GM12878 (cell line): ENCODE measurements at regions not wholly inside any gene's neighbourhood (a gene's known extent, or its start where the extent isn't known, plus 50 kb on each side); places are given as distances from the start of the nearest gene placed in this dataset.

Experiments used
- ATAC-seq: fragments of 200-7000 bp; cut with Tn5 transposase; 3 replicates; pipeline ENCODE4 v1.9.1; 2020; ENCODE audit warnings: mild to moderate bottlenecking, moderate library complexity
- BruUV-seq: library from RNA; stranded (reverse); fragments of 400-500 nt; replicated peaks from 2 replicates; lab custom pipeline; 2021; lab: Mats Ljungman, UMichigan
- CTCF ChIA-PET: fragments of 300-600 bp; sonication (Branson Sonifier 250); formaldehyde crosslinking; extraction: SDS; loops from one replicate; lab custom pipeline; 2021; ENCODE audit warnings: inconsistent platforms; lab: Yijun Ruan, JAX
- POLR2A ChIA-PET: fragments of 350-600 bp; formaldehyde crosslinking; extraction: SDS; loops from one replicate; lab custom pipeline; 2021; ENCODE audit warnings: inconsistent platforms; lab: Charles Lee
- RAD21 ChIA-PET: fragments of 300-600 bp; sonication (Branson Sonifier 250); formaldehyde crosslinking; loops from one replicate; lab custom pipeline; 2023; ENCODE audit warnings: antibody characterized with exemption; ENCODE audit not compliant: unreplicated experiment; lab: Charles Lee
- SMC1A ChIA-PET: fragments of 300-600 bp; sonication (Branson Sonifier 250); formaldehyde crosslinking; loops from one replicate; lab custom pipeline; 2023; ENCODE audit not compliant: unreplicated experiment, uncharacterized antibody; lab: Charles Lee
- DNase-seq: peaks from one replicate; pipeline ENCODE4 v3.0.0-alpha.2; 2011; ENCODE audit warnings: low read depth, low spot score
- FAIRE-seq: peaks from 3 replicates; lab custom pipeline; 2011; peaks lifted over from hg19 to GRCh38; lab: Jason Lieb, UNC
- H2AFZ ChIP-seq: 2 replicates; pipeline ENCODE4 v1.6.0; 2011; ENCODE audit warnings: low read depth, low read length, control low read depth; ENCODE audit not compliant: control insufficient read depth
- H3K27ac ChIP-seq: 2 replicates; pipeline ENCODE4 v1.5.1; 2011; ENCODE audit warnings: control low read depth; ENCODE audit not compliant: control insufficient read depth, insufficient read depth
- H3K27me3 ChIP-seq, 2 experiments: replicated peaks in 1 of 2; 2 replicates each; pipeline versions ENCODE4 v1.6.0 to v1.6.1; 2011; ENCODE audit warnings: low read length in 1 of 2; ENCODE audit not compliant: control insufficient read depth in 2 of 2, insufficient read depth in 2 of 2
- H3K36me3 ChIP-seq, 2 experiments: 2 replicates each; pipeline ENCODE4 v1.5.1; 2011; ENCODE audit warnings: low read length in 1 of 2; ENCODE audit not compliant: control insufficient read depth in 2 of 2, insufficient read depth in 2 of 2
- H3K4me1 ChIP-seq: 2 replicates; pipeline ENCODE4 v1.6.1; 2011; ENCODE audit warnings: mild to moderate bottlenecking, low read length, moderate library complexity, mixed read lengths; ENCODE audit not compliant: control insufficient read depth, insufficient read depth
- H3K4me2 ChIP-seq: 2 replicates; pipeline ENCODE4 v1.6.0; 2011; ENCODE audit warnings: control low read depth; ENCODE audit not compliant: control insufficient read depth, insufficient read depth
- H3K4me3 ChIP-seq: fragments of 200-600 bp; sonication (generic); 2 replicates; pipeline ENCODE4 v1.5.1; 2016
- H3K79me2 ChIP-seq: 2 replicates; pipeline ENCODE4 v1.6.0; 2011; ENCODE audit warnings: low read length; ENCODE audit not compliant: control insufficient read depth, insufficient read depth
- H3K9ac ChIP-seq: 2 replicates; pipeline ENCODE4 v1.8.0; 2011; ENCODE audit warnings: low read length, control low read depth, mixed read lengths; ENCODE audit not compliant: control insufficient read depth, insufficient read depth
- H3K9me3 ChIP-seq: replicated peaks from 3 replicates; pipeline ENCODE4 v1.5.1; 2011; ENCODE audit warnings: mild to moderate bottlenecking, low read length; ENCODE audit not compliant: control insufficient read depth, insufficient read depth
- H4K20me1 ChIP-seq: 2 replicates; pipeline ENCODE4 v1.6.0; 2011; ENCODE audit not compliant: control insufficient read depth, insufficient read depth
- BCL11A ChIP-seq: IDR thresholded peaks from 2 replicates; pipeline ENCODE4 v1.6.1; 2011; ENCODE audit warnings: low read depth, low read length
- KDM1A ChIP-seq: fragments of 200-600 bp; sonication (generic); IDR thresholded peaks from 2 replicates; pipeline ENCODE4 v1.6.1; 2016; ENCODE audit warnings: borderline replicate concordance
- MEF2A ChIP-seq: IDR thresholded peaks from 2 replicates; pipeline ENCODE4 v1.6.1; 2011; ENCODE audit warnings: low read depth, mild to moderate bottlenecking, low read length, moderate library complexity; ENCODE audit not compliant: insufficient read depth
- MLLT1 ChIP-seq: fragments of 450-650 bp; IDR thresholded peaks from 2 replicates; pipeline ENCODE4 v1.6.1; 2016; ENCODE audit warnings: mild to moderate bottlenecking
- MYB ChIP-seq: fragments of 150-350 bp; IDR thresholded peaks from 2 replicates; pipeline ENCODE4 v1.6.1; 2014; ENCODE audit warnings: mild to moderate bottlenecking, low read depth, low read length, borderline replicate concordance
- POU2F2 ChIP-seq: IDR thresholded peaks from 3 replicates; pipeline ENCODE4 v1.6.1; 2011; ENCODE audit warnings: low read depth, mild to moderate bottlenecking, low read length, borderline replicate concordance
- RAD51 ChIP-seq: fragments of 450-650 bp; IDR thresholded peaks from 2 replicates; pipeline ENCODE4 v1.6.1; 2016; ENCODE audit warnings: moderate library complexity, mild to moderate bottlenecking, inconsistent platforms
- SIX5 ChIP-seq: IDR thresholded peaks from 2 replicates; pipeline ENCODE4 v1.6.1; 2011; ENCODE audit warnings: mild to moderate bottlenecking, low read depth, low read length, moderate library complexity; ENCODE audit not compliant: severe bottlenecking
- SMARCA5 ChIP-seq: fragments of 450-650 bp; IDR thresholded peaks from 2 replicates; pipeline ENCODE4 v1.6.1; 2017; ENCODE audit warnings: mild to moderate bottlenecking
- SP1 ChIP-seq: IDR thresholded peaks from one replicate; pipeline ENCODE4 v1.6.1; 2011; ENCODE audit warnings: low read depth, low read length
- TAF1 ChIP-seq: IDR thresholded peaks from 2 replicates; pipeline ENCODE4 v1.6.1; 2011; ENCODE audit warnings: mild to moderate bottlenecking, low read depth, low read length, borderline replicate concordance
- ZNF217 ChIP-seq: fragments of 450-650 bp; IDR thresholded peaks from 2 replicates; pipeline ENCODE4 v1.6.1; 2017; ENCODE audit warnings: antibody characterized with exemption, mild to moderate bottlenecking
- ZNF622 ChIP-seq: fragments of 450-650 bp; IDR thresholded peaks from 2 replicates; pipeline ENCODE4 v1.6.1; 2017; ENCODE audit warnings: mild to moderate bottlenecking, inconsistent platforms
- WGBS: methylation state at CpG from one replicate; pipeline ENCODE4 v1.1.6; 2016; ENCODE audit warnings: low lambda C conversion rate; ENCODE audit not compliant: insufficient replicate concordance, insufficient coverage; ENCODE audit errors: missing lambda C conversion rate; 5-methylcytosine and 5-hydroxymethylcytosine counted together
- in situ Hi-C: fragments of 300-500 bp; cut with MboI; formaldehyde crosslinking; loops from 9 replicates; pipeline ENCODE4 v1.14.3; 2018; ENCODE audit warnings: mixed read lengths
- intact Hi-C: fragments of 100-400 bp; cut with micrococcal nuclease; formaldehyde crosslinking; loops from one replicate; pipeline ENCODE4 v1.14.2; 2022; ENCODE audit not compliant: unreplicated experiment
- TF ChIP-seq, protein P1 (sequence below): IDR thresholded peaks from 2 replicates; pipeline ENCODE4 v1.6.1; 2012; ENCODE audit warnings: low read depth, low read length, improper control_type of control experiment
- TF ChIP-seq, protein P2 (sequence below): IDR thresholded peaks from 2 replicates; pipeline ENCODE4 v1.6.1; 2012; ENCODE audit warnings: low read depth, low read length, improper control_type of control experiment

DNA sequence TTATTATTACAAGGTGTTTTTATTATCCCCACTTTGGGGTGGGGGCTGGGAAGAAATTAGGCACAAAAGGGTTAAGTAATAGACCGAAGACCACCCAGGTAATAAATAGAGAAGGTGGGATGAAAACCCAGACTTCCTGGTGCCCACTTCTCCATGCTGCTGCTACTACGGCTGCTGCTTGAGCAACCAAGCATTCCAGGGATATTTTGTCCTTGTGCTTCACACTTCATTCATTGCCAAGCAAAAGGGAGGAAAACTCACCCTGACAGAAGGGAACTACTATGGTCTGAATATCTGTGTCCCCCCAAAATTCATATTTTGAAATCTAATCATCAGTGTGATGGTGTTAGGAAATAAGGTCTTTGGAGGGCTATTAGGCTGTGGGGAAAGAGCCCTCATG, 470.9 kb upstream of the API5 start:
- Histone ChIP-seq H3K36me3 (no peaks in the 10 kb centered on the region), H2AFZ (no peak overlapping the region), H3K9ac (no peak overlapping the region), H3K27me3 (no peaks in the 10 kb centered on the region), H3K4me1 (no peaks in the 10 kb centered on the region), H3K9me3 (no peaks in the 10 kb centered on the region), H3K27ac (no peak overlapping the region), H4K20me1 (no peaks in the 10 kb centered on the region), H3K79me2 (no peaks in the 10 kb centered on the region), H3K4me2 (no peak overlapping the region), H3K4me3 (no peak overlapping the region)
- TF ChIP-seq SMARCA5 (0 out of 2 replicates have a peak, but pooled peaks have one; percentile 22), RAD51 (no peak), POU2F2 (no peak)
- intact Hi-C loops, result loop anchor here (2.0 kb wide), 1 partner anchor 68 kb away; no protein-coding TSS in a partner anchor
- ChIA-PET SMC1A (interaction anchor here (0.8 to 4.6 kb wide), 17 partner anchors 8 to 127 kb away, joined by 3 to 37 read pairs (median 7); no protein-coding TSS in a partner anchor), POLR2A (interaction anchor here (0.6 to 1.5 kb wide), 4 partner anchors 23 to 33 kb away, joined by 3 to 8 read pairs (median 3); no protein-coding TSS in a partner anchor), RAD21 (interaction anchor here (0.9 to 3.7 kb wide), 18 partner anchors 8 to 471 kb away, joined by 3 to 17 read pairs (median 5); partner anchors contain the start of gene API5), CTCF (interaction anchor here (1.0 to 3.1 kb wide), 5 partner anchors 11 to 73 kb away, joined by 3 to 10 read pairs (median 6); no protein-coding TSS in a partner anchor)
- WGBS, result 33% methylated on average over 2 of the region's 2 CpGs
- in situ Hi-C loops, result no loop called here
- BruUV-seq, result no TSS peak
- FAIRE-seq (no peak), DNase-seq (no peak), ATAC-seq (no peak; the same call in 2 of the 3 replicates)

GRCh38 chr11:42841556-42841955, 470.2 kb upstream of the API5 start:
- ATAC-seq, result peak; percentile 57
- Histone ChIP-seq H3K4me1 (no peaks in the 10 kb centered on the region), H4K20me1 (no peaks in the 10 kb centered on the region), H3K79me2 (no peaks in the 10 kb centered on the region), H3K36me3 (no peaks in the 10 kb centered on the region), H3K9ac (no peak overlapping the region), H2AFZ (no peak overlapping the region), H3K27me3 (no peaks in the 10 kb centered on the region), H3K4me3 (no peak overlapping the region), H3K4me2 (no peak overlapping the region), H3K27ac (no peak overlapping the region), H3K9me3 (no peaks in the 10 kb centered on the region)
- FAIRE-seq, result no peak
- WGBS, result 0% methylated on average over 5 of the region's 5 CpGs
- intact Hi-C loops, result loop anchor here (2.0 kb wide), 1 partner anchor 69 kb away; no protein-coding TSS in a partner anchor
- DNase-seq, result no peak
- in situ Hi-C loops, result no loop called here
- BruUV-seq, result no TSS peak
- ChIA-PET SMC1A (interaction anchor here (0.7 to 4.6 kb wide), 15 partner anchors 10 to 436 kb away, joined by 3 to 37 read pairs (median 4); no protein-coding TSS in a partner anchor), RAD21 (interaction anchor here (0.7 to 3.7 kb wide), 5 partner anchors 11 to 69 kb away, joined by 3 to 17 read pairs (median 4); no protein-coding TSS in a partner anchor), CTCF (interaction anchor here (0.8 to 1.7 kb wide), 3 partner anchors 10 to 104 kb away, joined by 3 to 10 read pairs (median 4); no protein-coding TSS in a partner anchor), POLR2A (interaction anchor here (0.9 kb wide), 1 partner anchor 10 kb away, joined by 3 read pairs; no protein-coding TSS in a partner anchor)
- no peak for TF ChIP-seq SP1
- TF ChIP-seq SIX5, result no peak
- no peak for TF ChIP-seq TAF1
- no peak for TF ChIP-seq MEF2A
- TF ChIP-seq MLLT1, result no peak
- no peak for TF ChIP-seq MYB
- TF ChIP-seq, protein P1, sequence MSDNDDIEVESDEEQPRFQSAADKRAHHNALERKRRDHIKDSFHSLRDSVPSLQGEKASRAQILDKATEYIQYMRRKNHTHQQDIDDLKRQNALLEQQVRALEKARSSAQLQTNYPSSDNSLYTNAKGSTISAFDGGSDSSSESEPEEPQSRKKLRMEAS, result no peak
- no peak for TF ChIP-seq ZNF622
- TF ChIP-seq, protein P2, sequence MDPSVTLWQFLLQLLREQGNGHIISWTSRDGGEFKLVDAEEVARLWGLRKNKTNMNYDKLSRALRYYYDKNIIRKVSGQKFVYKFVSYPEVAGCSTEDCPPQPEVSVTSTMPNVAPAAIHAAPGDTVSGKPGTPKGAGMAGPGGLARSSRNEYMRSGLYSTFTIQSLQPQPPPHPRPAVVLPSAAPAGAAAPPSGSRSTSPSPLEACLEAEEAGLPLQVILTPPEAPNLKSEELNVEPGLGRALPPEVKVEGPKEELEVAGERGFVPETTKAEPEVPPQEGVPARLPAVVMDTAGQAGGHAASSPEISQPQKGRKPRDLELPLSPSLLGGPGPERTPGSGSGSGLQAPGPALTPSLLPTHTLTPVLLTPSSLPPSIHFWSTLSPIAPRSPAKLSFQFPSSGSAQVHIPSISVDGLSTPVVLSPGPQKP, result no peak
- TF ChIP-seq KDM1A, result no peak
- TF ChIP-seq ZNF217, result no peak
- no peak for TF ChIP-seq BCL11A
